HG02970 (cell line): ENCODE measurements at regions not wholly inside any gene's neighbourhood (a gene's known extent, or its start where the extent isn't known, plus 50 kb on each side); places are given as distances from the start of the nearest gene placed in this dataset.
"Not testable (repeated sequence)": the region's sequence is repeated elsewhere in the genome, so short reads cannot be mapped to it uniquely, and the experiment has no call there.

Experiments used
- ATAC-seq: cut with Tn5 transposase; IDR thresholded peaks from one replicate; pipeline ENCODE4 v1.9.1; 2021; ENCODE audit warnings: mild to moderate bottlenecking, moderate library complexity, moderate number of reproducible peaks; ENCODE audit not compliant: unreplicated experiment, low FRiP score

GRCh38 chr6:74356391-74356790, 660.4 kb downstream of the CD109 start:
- ATAC-seq, result no peak

DNA sequence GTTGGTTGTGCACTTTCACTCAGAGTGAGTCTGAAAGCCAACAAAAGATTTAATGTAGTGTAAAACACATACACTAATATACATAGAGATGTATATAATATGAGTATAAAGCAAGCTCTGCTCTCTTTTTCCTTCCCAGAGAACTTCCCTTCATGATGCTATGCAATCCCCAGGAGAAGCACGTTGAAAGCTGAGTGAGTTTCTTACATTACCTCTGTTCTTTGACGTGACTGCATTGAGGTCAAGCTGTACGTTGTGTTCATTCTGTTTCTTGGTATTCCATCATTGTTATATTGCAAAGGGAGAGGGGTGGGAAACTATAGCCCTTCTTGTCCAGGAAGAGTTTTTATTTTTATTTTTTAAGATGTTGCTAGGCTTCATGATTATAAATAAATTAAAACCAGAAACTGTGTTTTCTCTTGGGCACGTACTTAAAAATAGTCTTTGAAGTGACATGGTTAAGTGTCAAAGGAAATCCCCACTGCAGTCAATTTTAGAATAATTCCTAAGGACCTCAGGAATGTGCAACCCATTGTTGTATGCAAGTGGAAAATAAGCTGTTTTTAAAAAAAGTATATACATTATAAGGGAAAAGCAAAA, 651.0 kb downstream of the CD109 start:
- ATAC-seq, result no peak

DNA sequence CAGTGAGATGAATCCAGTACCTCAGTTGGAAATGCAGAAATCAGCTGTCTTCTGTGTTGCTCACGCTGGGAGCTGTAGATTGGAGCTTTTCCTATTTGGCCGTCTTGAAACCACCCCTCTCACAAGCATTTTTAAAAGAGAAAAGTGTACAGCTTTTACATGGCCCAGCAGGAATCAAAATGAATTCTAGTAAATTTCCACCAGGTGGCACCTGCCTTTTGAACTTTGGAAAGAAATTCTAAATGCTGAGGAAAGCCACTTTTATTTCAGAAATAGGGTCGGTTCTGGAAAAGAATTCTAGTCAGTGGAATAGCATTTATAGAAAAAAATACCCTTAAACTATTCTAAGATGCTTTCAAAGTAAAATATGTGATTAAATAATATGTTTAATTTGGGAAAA, 647.8 kb downstream of the CD109 start:
- no peak for ATAC-seq

DNA sequence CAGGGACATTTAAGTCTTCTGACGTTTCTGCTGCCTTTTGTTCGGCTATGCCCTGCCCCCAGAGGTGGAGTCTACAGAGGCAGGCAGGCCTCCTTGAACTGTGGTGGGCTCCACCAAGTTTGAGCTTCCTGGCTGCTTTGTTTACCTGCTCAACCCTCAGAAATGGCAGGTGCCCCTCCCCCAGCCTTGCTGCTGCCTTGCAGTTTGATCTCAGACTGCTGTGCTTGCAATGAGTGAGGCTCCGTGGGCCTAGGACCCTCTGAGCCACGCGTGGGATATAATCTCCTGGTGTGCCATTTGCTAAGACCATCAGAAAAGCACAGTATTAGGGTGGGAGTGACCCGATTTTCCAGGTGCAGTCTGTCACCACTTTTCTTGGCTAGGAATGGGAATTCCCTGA, 647.3 kb downstream of the CD109 start:
- not testable (repeated sequence) for ATAC-seq

GRCh38 chr6:74334722-74335121, 638.7 kb downstream of the CD109 start:
- ATAC-seq, result no peak

- ATAC-seq, result no peak
Measured at GRCh38 chr6:74333406-74333805, 637.4 kb downstream of the CD109 start.

- ATAC-seq, result no peak
Measured at GRCh38 chr6:74320715-74321114, 624.7 kb downstream of the CD109 start.

GRCh38 chr6:74320074-74320473, 624.1 kb downstream of the CD109 start:
- ATAC-seq, result no peak

DNA sequence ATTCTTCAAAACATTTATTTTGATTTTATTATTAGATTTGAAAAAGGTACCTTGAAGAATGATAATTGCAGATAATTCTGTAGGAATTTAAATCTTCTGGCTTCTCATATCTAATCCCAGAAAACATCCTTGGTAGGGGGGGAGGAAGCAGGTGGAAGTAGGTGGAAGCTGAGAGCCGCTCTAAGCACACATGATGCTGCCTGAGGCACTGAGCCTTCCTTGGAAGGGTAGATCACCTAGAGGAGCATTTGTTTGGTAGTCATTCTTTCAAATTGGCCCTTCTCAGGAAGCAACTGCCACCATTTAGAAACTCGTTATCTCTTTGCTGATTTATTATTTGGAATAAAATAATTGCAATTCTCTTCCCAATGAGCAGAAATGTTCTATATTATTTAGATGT, 623.3 kb downstream of the CD109 start:
- no peak for ATAC-seq

- no peak for ATAC-seq
Measured at GRCh38 chr6:74318738-74319137, 622.7 kb downstream of the CD109 start.

- ATAC-seq, result no peak
Measured at GRCh38 chr6:74312081-74312480, 616.1 kb downstream of the CD109 start.

DNA sequence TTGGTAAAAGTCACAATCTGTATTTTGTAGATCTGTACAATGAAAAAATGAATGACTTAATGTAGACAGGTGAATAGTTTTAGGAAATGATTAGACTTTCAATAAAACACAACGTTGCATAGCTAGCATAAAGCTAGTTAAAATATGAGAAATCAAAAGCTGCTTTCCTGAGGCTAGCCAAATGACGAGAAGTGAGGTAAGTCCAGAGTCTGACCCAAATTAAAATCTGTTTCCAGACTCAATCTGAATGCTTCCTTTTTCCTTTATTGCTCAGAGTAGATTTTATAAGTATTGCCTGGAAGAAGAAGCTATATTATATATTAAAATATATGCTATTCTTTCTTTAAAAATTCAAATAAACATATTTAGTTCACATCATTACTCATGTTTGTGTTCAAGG, 615.4 kb downstream of the CD109 start:
- ATAC-seq, result no peak

GRCh38 chr6:74289884-74290283, 593.9 kb downstream of the CD109 start:
- ATAC-seq, result no peak

DNA sequence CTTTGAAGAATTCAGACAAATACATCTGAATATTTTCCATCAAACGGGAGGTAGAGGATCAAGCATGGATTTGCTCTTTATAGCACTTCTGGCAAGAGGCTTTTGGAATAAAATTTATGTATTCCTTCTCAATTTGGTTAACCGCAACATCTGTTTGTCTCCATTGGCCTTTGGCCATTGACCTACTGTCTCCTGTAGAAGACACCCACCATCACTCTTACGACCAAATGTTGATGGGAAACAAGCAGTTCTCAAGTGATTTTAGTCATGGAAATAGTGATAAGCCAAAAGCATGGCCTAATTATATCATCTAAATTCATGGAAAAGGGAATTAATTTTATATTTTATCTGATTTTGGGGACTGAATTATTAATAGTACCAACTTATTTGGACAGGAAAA, 591.9 kb downstream of the CD109 start:
- no peak for ATAC-seq

- no peak for ATAC-seq
Measured at GRCh38 chr6:74287441-74287840, 591.4 kb downstream of the CD109 start.

DNA sequence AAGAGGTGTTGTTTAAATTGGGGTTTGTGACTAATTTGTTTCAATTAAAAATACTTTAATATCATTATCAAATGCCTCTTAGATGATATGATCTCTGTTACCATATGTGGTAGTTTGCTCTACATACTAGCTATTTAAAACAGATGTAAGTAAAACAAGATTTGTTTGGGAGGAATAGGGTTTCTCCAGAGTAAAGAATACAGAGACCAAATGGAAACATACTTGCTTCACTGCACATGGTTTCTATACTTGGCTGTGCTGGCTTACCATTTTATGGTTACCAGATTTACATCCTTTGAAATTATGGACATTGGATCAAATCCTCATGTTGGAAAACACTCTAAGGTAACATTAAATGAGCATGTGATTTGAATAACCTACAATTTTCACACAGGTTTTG, 588.3 kb downstream of the CD109 start:
- ATAC-seq, result no peak

- ATAC-seq, result no peak
Measured at GRCh38 chr6:74283532-74283931, 587.5 kb downstream of the CD109 start.

GRCh38 chr6:74282143-74282689, 586.2 kb downstream of the CD109 start:
- no peak for ATAC-seq

GRCh38 chr6:74280130-74280692, 584.2 kb downstream of the CD109 start:
- no peak for ATAC-seq

DNA sequence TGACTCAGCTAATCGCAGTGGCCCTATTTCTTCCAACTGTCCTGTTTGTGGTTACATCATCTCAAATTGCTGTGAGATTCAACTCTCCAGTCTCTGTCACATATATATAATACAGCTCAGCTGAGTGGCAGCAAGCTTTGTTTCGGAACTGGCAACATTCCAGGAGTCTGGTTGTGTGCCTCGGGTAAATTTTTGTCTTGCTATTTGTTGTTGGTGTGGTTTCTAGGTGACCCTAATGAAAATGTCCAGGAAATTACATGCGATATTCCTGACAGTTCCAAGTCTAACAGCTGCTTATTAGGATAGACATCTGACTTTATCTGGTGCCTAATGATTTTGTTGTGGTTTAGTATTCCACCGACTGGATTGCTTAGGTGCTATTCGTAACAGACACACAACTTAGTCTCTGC, 581.8 kb downstream of the CD109 start:
- no peak for ATAC-seq

DNA sequence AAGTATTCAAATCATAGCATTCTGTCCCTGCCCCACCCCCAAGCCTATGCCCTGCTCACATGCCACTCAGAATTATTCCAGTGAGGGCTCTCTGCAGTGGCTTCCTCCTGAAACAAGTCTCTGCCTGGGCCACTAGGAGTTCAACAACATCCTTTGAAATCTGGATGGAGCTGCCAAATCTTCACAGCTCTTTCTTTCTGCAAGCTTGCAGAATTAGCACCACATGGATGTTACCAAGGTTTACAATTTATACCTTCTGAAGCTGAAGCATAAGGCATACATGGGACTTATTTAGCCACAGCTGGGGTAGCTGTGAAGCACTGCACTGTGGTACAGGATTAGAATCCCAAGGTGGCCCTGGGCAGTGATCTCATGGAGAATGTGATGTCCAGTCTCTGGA, 577.5 kb downstream of the CD109 start:
- no peak for ATAC-seq

- no peak for ATAC-seq
Measured at GRCh38 chr6:74269600-74269858, 573.5 kb downstream of the CD109 start.
